ENCODE measurements at regions not wholly inside any gene's neighbourhood (a gene's known extent, or its start where the extent isn't known, plus 50 kb on each side); places are given as distances from the start of the nearest gene placed in this dataset.

DNA sequence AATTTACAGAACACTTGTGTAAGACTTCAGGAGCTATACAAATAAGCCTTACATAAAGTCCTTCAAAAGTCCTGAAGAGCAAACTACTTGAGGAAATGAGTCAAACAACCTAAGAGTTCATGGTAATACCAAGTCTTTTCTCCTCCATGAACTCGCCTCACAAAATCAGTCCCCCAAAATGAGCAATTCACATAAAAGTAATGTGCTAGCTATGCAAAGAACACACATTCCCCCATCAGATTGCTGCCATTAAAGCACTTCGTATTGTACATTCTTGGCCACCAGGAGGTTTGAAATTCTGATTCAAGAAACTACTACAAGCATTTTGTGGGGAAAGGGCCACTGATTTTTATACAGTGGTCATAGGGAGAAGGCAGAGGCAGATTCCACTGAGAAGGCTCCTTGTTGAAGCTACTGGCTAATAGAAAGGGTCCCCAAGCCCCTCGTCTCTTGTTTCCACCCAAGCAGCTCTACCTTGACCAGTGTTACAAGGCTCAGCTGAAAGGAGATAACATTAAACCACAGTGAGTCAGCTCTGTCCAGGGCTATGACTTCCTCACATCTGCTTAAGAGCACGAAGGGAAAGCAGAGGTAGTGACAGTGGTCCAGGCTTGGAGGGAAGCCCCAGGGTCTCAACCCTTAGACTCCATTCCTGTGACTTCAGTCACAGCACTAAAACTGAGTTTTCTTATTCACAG is 115.2 kb upstream of the CDK1 start:
- Histone ChIP-seq H3K9ac (ENCODE audit: low read depth, low read length) (no peak overlapping the region), H2AFZ (ENCODE audit: low read depth, low read length) (no peak overlapping the region), H3K27ac (ENCODE audit: low read length) (no peak overlapping the region), H3K27me3 (ENCODE audit: insufficient read depth, low read length, poor library complexity) (peaks cover 5% of the 10 kb centered on the region), H3K4me3 (ENCODE audit: low read depth in 1 of 2, low read length in 2 of 2) (no peak overlapping the region), H3K4me1 (ENCODE audit: insufficient read depth, low read length) (no peaks in the 10 kb centered on the region), H3K9me3 (ENCODE audit: insufficient read depth, low read length, severe bottlenecking) (no peaks in the 10 kb centered on the region), H3K36me3 (ENCODE audit: insufficient read depth, low read length) (no peaks in the 10 kb centered on the region), H3K79me2 (ENCODE audit: insufficient read depth, low read length) (no peaks in the 10 kb centered on the region), H4K20me1 (ENCODE audit: insufficient read depth, low read length) (no peaks in the 10 kb centered on the region), H3K4me2 (ENCODE audit: insufficient read depth, low read length) (no peak overlapping the region)
- no peak for ATAC-seq (ENCODE audit: insufficient read depth, low read depth)
- DNase-seq: no peak
- no peak for TF ChIP-seq EZH2 (IDR thresholded peaks at IDR 0.05; ENCODE audit: borderline replicate concordance, low read depth, low read length, severe bottlenecking)
- TF ChIP-seq, protein P1, sequence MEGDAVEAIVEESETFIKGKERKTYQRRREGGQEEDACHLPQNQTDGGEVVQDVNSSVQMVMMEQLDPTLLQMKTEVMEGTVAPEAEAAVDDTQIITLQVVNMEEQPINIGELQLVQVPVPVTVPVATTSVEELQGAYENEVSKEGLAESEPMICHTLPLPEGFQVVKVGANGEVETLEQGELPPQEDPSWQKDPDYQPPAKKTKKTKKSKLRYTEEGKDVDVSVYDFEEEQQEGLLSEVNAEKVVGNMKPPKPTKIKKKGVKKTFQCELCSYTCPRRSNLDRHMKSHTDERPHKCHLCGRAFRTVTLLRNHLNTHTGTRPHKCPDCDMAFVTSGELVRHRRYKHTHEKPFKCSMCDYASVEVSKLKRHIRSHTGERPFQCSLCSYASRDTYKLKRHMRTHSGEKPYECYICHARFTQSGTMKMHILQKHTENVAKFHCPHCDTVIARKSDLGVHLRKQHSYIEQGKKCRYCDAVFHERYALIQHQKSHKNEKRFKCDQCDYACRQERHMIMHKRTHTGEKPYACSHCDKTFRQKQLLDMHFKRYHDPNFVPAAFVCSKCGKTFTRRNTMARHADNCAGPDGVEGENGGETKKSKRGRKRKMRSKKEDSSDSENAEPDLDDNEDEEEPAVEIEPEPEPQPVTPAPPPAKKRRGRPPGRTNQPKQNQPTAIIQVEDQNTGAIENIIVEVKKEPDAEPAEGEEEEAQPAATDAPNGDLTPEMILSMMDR (IDR thresholded peaks at IDR 0.05; ENCODE audit: borderline replicate concordance, extremely low read depth, low read length, poor library complexity, severe bottlenecking): no peak

DNA sequence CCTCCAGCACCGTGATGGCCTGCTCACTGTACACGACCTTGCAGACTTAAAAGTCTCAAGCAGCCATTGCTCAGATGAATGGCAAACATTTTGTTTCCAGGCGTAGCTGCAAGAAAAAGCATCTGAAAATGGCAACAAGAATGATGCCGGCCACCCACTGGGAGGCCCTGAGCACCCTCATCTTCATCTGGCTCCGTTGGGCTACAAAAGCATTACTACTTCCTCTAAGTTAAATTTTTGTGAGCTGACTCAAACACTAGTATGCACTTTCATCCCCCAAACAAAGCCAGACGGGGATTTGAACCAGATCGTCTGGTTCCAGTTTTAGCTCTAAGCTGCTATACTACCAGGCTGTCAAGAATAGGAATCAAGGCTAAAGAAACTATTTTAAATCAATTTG is 116.6 kb upstream of the CDK1 start:
- Histone ChIP-seq H3K4me1 (ENCODE audit: insufficient read depth, low read length) (no peaks in the 10 kb centered on the region), H3K4me2 (ENCODE audit: insufficient read depth, low read length) (no peak overlapping the region), H3K79me2 (ENCODE audit: insufficient read depth, low read length) (no peaks in the 10 kb centered on the region), H3K9me3 (ENCODE audit: insufficient read depth, low read length, severe bottlenecking) (no peaks in the 10 kb centered on the region), H3K27ac (ENCODE audit: low read length) (no peak overlapping the region), H4K20me1 (ENCODE audit: insufficient read depth, low read length) (no peaks in the 10 kb centered on the region), H3K27me3 (ENCODE audit: insufficient read depth, low read length, poor library complexity) (peaks cover 5% of the 10 kb centered on the region), H3K4me3 (ENCODE audit: low read depth in 1 of 2, low read length in 2 of 2) (no peak overlapping the region), H3K36me3 (ENCODE audit: insufficient read depth, low read length) (no peaks in the 10 kb centered on the region), H3K9ac (ENCODE audit: low read depth, low read length) (no peak overlapping the region), H2AFZ (ENCODE audit: low read depth, low read length) (no peak overlapping the region)
- TF ChIP-seq, protein P1 (IDR thresholded peaks at IDR 0.05; ENCODE audit: borderline replicate concordance, extremely low read depth, low read length, poor library complexity, severe bottlenecking): no peak
- no peak for TF ChIP-seq EZH2 (IDR thresholded peaks at IDR 0.05; ENCODE audit: borderline replicate concordance, low read depth, low read length, severe bottlenecking)
- ATAC-seq (ENCODE audit: insufficient read depth, low read depth) (no peak), DNase-seq (no peak)

DNA sequence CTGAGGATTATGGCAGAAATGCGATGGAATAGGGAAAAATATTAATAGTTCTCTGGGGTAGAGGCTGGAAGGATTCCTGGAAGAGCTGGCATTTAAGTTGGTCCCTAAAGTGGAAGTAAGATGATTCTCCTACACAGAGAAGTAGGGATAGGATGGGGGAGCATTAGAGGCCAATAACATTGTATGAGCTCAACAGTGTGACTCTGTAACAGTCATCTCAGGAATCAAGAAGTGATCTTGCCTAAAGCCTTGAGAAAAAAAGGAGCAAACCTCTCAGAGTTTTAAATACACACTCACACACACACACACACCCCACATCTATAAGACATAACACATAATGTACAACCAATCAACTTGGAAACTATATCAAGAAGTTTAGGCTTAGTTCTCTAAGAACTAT is 117.7 kb upstream of the CDK1 start:
- no peaks in the 10 kb centered on the region for H3K9me3 ChIP-seq (ENCODE audit: insufficient read depth, low read length, severe bottlenecking)
- no peak overlapping the region for H2AFZ ChIP-seq (ENCODE audit: low read depth, low read length)
- no peak overlapping the region for H3K27ac ChIP-seq (ENCODE audit: low read length)
- no peak overlapping the region for H3K4me3 ChIP-seq (ENCODE audit: low read depth in 1 of 2, low read length in 2 of 2)
- no peak overlapping the region for H3K4me2 ChIP-seq (ENCODE audit: insufficient read depth, low read length)
- peaks cover 5% of the 10 kb centered on the region for H3K27me3 ChIP-seq (ENCODE audit: insufficient read depth, low read length, poor library complexity)
- TF ChIP-seq EZH2 (IDR thresholded peaks at IDR 0.05; ENCODE audit: borderline replicate concordance, low read depth, low read length, severe bottlenecking): no peak
- TF ChIP-seq, protein P1 (IDR thresholded peaks at IDR 0.05; ENCODE audit: borderline replicate concordance, extremely low read depth, low read length, poor library complexity, severe bottlenecking): no peak
- no peak for ATAC-seq (ENCODE audit: insufficient read depth, low read depth)
- DNase-seq: no peak
- H3K4me1 ChIP-seq (ENCODE audit: insufficient read depth, low read length): no peaks in the 10 kb centered on the region
- H3K79me2 ChIP-seq (ENCODE audit: insufficient read depth, low read length): no peaks in the 10 kb centered on the region
- no peaks in the 10 kb centered on the region for H3K36me3 ChIP-seq (ENCODE audit: insufficient read depth, low read length)
- H4K20me1 ChIP-seq (ENCODE audit: insufficient read depth, low read length): no peaks in the 10 kb centered on the region
- H3K9ac ChIP-seq (ENCODE audit: low read depth, low read length): no peak overlapping the region

Data from DND-41 (cell line).